Activated naive CD8-positive, alpha-beta T cell (primary cell): ENCODE measurements at regions not wholly inside any gene's neighbourhood (a gene's known extent, or its start where the extent isn't known, plus 50 kb on each side); places are given as distances from the start of the nearest gene placed in this dataset.

ENCODE experiments used
- H3K27ac Mint-ChIP-seq: one replicate; pipeline ENCODE4 v1.8.0; 2021; ENCODE audit warnings: mixed read lengths
- H3K27me3 Mint-ChIP-seq: one replicate; pipeline ENCODE4 v1.8.0; 2021; ENCODE audit warnings: mixed read lengths
- H3K36me3 Mint-ChIP-seq: one replicate; pipeline ENCODE4 v1.8.0; 2021; ENCODE audit warnings: mixed read lengths
- H3K4me1 Mint-ChIP-seq: one replicate; pipeline ENCODE4 v1.8.0; 2021; ENCODE audit warnings: low read depth, mixed read lengths
- H3K4me3 Mint-ChIP-seq: one replicate; pipeline ENCODE4 v1.8.0; 2021; ENCODE audit warnings: mild to moderate bottlenecking, mixed read lengths
- H3K9me3 Mint-ChIP-seq: one replicate; pipeline ENCODE4 v1.8.0; 2021; ENCODE audit warnings: low read depth, mixed read lengths

GRCh38 chr17:14759325-14759724 is 458.4 kb downstream of the HS3ST3B1 start:
- H3K4me1 Mint-ChIP-seq, result no peaks in the 10 kb centered on the region
- no peaks in the 10 kb centered on the region for H3K36me3 Mint-ChIP-seq
- H3K27ac Mint-ChIP-seq, result no peak overlapping the region
- H3K9me3 Mint-ChIP-seq, result no peaks in the 10 kb centered on the region
- H3K4me3 Mint-ChIP-seq, result no peak overlapping the region
- H3K27me3 Mint-ChIP-seq, result peaks cover 4% of the 10 kb centered on the region

DNA sequence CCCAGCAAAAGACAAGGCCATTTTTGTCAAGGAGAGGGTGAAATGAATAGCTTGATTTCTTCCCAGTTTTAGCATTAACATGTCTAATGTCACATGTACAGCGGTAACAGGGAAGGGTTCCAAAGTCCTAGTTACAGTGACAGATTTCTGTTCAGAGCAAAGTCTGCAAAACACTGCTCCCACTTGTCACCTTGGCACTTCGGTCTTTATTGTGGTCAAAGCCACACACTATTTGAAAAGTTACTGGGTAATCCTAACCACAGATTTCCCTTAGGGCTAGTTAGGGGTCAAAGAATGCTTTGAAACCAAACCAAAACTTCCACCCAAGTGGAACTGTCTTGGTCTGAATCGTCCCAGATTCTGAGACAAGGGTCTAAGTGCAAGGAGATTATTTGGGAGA is 455.6 kb downstream of the HS3ST3B1 start:
- Mint-ChIP-seq H3K27me3 (peaks cover 4% of the 10 kb centered on the region), H3K36me3 (no peaks in the 10 kb centered on the region), H3K27ac (no peak overlapping the region), H3K4me1 (no peaks in the 10 kb centered on the region), H3K9me3 (no peaks in the 10 kb centered on the region), H3K4me3 (no peak overlapping the region)

- no peaks in the 10 kb centered on the region for H3K9me3 Mint-ChIP-seq
- H3K27me3 Mint-ChIP-seq, result peaks cover 4% of the 10 kb centered on the region
- H3K27ac Mint-ChIP-seq, result no peak overlapping the region
- no peaks in the 10 kb centered on the region for H3K4me1 Mint-ChIP-seq
- no peak overlapping the region for H3K4me3 Mint-ChIP-seq
- no peaks in the 10 kb centered on the region for H3K36me3 Mint-ChIP-seq
Measured at GRCh38 chr17:14755002-14755401, 454.1 kb downstream of the HS3ST3B1 start.

- Mint-ChIP-seq H3K9me3 (no peaks in the 10 kb centered on the region), H3K27ac (no peak overlapping the region), H3K36me3 (no peaks in the 10 kb centered on the region), H3K4me3 (no peak overlapping the region), H3K27me3 (peaks cover 4% of the 10 kb centered on the region), H3K4me1 (no peaks in the 10 kb centered on the region)
Measured at GRCh38 chr17:14753383-14753782, 452.5 kb downstream of the HS3ST3B1 start.

DNA sequence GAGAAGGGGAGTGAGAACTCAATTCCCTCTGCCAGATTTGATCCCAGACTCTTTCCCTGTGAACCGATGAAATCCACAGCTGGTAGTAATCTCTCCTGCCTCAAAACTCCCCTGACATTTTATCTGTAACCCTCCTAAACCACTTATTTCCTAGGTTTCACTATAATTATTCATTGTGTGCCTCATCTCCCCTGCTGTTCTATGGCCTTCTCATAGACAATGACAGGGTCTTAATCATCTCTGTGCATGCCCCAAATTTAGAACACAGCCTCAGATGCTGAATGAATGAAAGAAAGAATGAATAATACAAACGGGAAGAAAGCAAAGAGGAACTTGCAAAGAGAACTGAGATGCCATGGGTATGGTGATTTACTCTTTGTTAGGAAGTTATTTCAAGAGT is 451.1 kb downstream of the HS3ST3B1 start:
- Mint-ChIP-seq H3K27ac (no peak overlapping the region), H3K9me3 (no peaks in the 10 kb centered on the region), H3K4me1 (no peaks in the 10 kb centered on the region), H3K27me3 (peaks cover 2% of the 10 kb centered on the region), H3K4me3 (no peak overlapping the region), H3K36me3 (no peaks in the 10 kb centered on the region)

- Mint-ChIP-seq H3K36me3 (no peaks in the 10 kb centered on the region), H3K27ac (no peak overlapping the region), H3K27me3 (no peaks in the 10 kb centered on the region), H3K4me1 (no peaks in the 10 kb centered on the region), H3K9me3 (no peaks in the 10 kb centered on the region), H3K4me3 (no peak overlapping the region)
Measured at GRCh38 chr17:14750866-14751265, 450.0 kb downstream of the HS3ST3B1 start.

DNA sequence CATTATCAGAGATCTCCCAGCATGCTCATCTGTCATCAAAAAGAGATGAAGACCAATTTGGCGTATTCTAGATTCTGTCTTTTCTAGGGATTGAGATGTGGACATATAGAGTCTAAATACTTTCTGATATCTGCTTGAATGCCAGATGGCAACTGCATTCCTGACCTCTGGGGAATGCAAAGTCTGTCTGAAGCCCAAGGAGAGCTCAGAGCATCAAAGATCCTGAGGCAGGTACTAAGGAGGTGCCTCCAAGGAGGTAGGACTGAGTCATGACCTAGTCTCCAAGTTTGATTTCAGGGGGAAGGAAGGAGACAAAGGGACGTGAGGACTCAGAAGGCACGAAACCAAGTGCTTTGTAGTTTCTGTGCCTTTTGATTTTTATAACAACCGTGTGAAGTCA is 448.4 kb downstream of the HS3ST3B1 start:
- H3K4me1 Mint-ChIP-seq, result no peaks in the 10 kb centered on the region
- no peak overlapping the region for H3K4me3 Mint-ChIP-seq
- H3K27ac Mint-ChIP-seq, result no peak overlapping the region
- no peaks in the 10 kb centered on the region for H3K27me3 Mint-ChIP-seq
- no peaks in the 10 kb centered on the region for H3K36me3 Mint-ChIP-seq
- H3K9me3 Mint-ChIP-seq, result no peaks in the 10 kb centered on the region

DNA sequence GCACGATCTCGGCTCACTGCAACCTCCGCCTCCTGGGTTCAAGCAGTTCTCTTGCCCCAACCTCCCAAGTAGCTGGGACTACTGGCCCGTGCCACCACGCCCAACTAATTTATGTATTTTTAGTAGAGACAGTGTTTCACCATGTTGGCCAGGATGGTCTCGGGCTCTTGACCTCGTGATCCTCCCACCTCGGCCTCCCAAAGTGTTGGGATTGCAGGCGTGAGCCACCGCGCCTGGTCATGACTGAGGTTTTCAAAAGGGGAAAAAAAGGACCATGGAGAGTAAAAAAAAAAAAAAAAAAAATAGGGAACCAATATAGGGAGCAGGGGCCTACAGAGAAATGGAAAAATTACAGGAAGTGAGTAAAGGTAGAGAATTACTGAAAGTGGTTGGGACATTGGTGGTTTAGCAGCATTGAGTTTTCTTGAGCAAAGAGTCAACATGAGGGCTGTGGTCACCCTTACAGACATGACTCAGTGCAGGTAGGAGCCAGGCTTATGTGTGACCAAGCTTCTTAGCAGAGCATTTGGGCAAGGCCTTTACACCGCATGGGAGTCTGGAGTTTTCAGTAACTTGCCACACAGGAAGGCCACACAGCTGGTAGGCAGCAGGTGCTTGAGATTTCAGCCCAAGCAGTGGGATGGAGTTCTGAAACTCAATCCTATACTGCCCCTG is 447.3 kb downstream of the HS3ST3B1 start:
- Mint-ChIP-seq H3K4me3 (no peak overlapping the region), H3K9me3 (no peaks in the 10 kb centered on the region), H3K36me3 (no peaks in the 10 kb centered on the region), H3K27me3 (no peaks in the 10 kb centered on the region), H3K4me1 (no peaks in the 10 kb centered on the region), H3K27ac (no peak overlapping the region)

- Mint-ChIP-seq H3K27me3 (no peaks in the 10 kb centered on the region), H3K4me3 (no peak overlapping the region), H3K27ac (no peak overlapping the region), H3K36me3 (no peaks in the 10 kb centered on the region), H3K4me1 (no peaks in the 10 kb centered on the region), H3K9me3 (no peaks in the 10 kb centered on the region)
Measured at GRCh38 chr17:14747603-14747950, 446.7 kb downstream of the HS3ST3B1 start.

GRCh38 chr17:14746822-14747602 is 446.1 kb downstream of the HS3ST3B1 start:
- H3K4me1 Mint-ChIP-seq, result no peaks in the 10 kb centered on the region
- H3K27me3 Mint-ChIP-seq, result no peaks in the 10 kb centered on the region
- no peaks in the 10 kb centered on the region for H3K36me3 Mint-ChIP-seq
- no peak overlapping the region for H3K27ac Mint-ChIP-seq
- no peak overlapping the region for H3K4me3 Mint-ChIP-seq
- H3K9me3 Mint-ChIP-seq, result no peaks in the 10 kb centered on the region

DNA sequence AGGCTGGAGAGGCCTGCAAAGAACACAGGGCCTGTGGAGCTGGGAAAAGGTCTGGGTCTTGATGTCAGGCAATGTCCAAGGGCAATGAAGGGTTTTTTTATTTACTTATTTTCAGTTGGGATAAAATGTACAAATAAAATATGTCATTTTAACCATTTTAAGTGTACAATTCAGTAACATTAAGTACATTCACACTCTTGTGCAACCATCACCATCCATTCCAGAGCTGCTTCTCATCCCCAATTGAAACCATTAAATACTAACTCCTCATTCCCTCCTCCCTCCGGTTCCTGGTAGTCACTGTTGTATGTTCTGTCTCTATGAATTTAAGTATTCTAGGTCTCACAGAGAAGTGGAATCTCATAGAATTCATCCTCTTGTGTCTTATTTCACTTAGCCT is 444.7 kb downstream of the HS3ST3B1 start:
- H3K36me3 Mint-ChIP-seq, result no peaks in the 10 kb centered on the region
- H3K27me3 Mint-ChIP-seq, result no peaks in the 10 kb centered on the region
- no peak overlapping the region for H3K4me3 Mint-ChIP-seq
- H3K27ac Mint-ChIP-seq, result no peak overlapping the region
- no peaks in the 10 kb centered on the region for H3K4me1 Mint-ChIP-seq
- no peaks in the 10 kb centered on the region for H3K9me3 Mint-ChIP-seq

GRCh38 chr17:14744761-14745473 is 444.0 kb downstream of the HS3ST3B1 start:
- H3K27me3 Mint-ChIP-seq, result no peaks in the 10 kb centered on the region

GRCh38 chr17:14741491-14741890 is 440.6 kb downstream of the HS3ST3B1 start:
- H3K9me3 Mint-ChIP-seq, result no peaks in the 10 kb centered on the region
- H3K27ac Mint-ChIP-seq, result no peak overlapping the region
- no peak overlapping the region for H3K4me3 Mint-ChIP-seq
- no peaks in the 10 kb centered on the region for H3K4me1 Mint-ChIP-seq
- no peaks in the 10 kb centered on the region for H3K27me3 Mint-ChIP-seq
- H3K36me3 Mint-ChIP-seq, result no peaks in the 10 kb centered on the region

More at GRCh38 chr17:14744761-14745473, 444.0 kb downstream of the HS3ST3B1 start:
- Mint-ChIP-seq H3K36me3 (no peaks in the 10 kb centered on the region), H3K9me3 (no peaks in the 10 kb centered on the region), H3K4me1 (no peaks in the 10 kb centered on the region), H3K27ac (no peak overlapping the region), H3K4me3 (no peak overlapping the region)

- H3K9me3 Mint-ChIP-seq, result no peaks in the 10 kb centered on the region
- no peak overlapping the region for H3K27ac Mint-ChIP-seq
- no peaks in the 10 kb centered on the region for H3K36me3 Mint-ChIP-seq
- H3K27me3 Mint-ChIP-seq, result no peaks in the 10 kb centered on the region
- no peak overlapping the region for H3K4me3 Mint-ChIP-seq
- no peaks in the 10 kb centered on the region for H3K4me1 Mint-ChIP-seq
Measured at GRCh38 chr17:14739656-14740431, 439.0 kb downstream of the HS3ST3B1 start.

GRCh38 chr17:14738652-14738988 is 437.7 kb downstream of the HS3ST3B1 start:
- Mint-ChIP-seq H3K27ac (no peak overlapping the region), H3K9me3 (no peaks in the 10 kb centered on the region), H3K27me3 (no peaks in the 10 kb centered on the region), H3K4me3 (no peak overlapping the region), H3K4me1 (no peaks in the 10 kb centered on the region), H3K36me3 (no peaks in the 10 kb centered on the region)
